ENCODE measurements at regions not wholly inside any gene's neighbourhood (a gene's known extent, or its start where the extent isn't known, plus 50 kb on each side); places are given as distances from the start of the nearest gene placed in this dataset.

- no peaks in the 10 kb centered on the region for H3K27me3 Mint-ChIP-seq (ENCODE audit: low read depth)
- no peaks in the 10 kb centered on the region for H3K9me3 Mint-ChIP-seq
- H3K27ac Mint-ChIP-seq, result no peak overlapping the region
- H3K4me3 Mint-ChIP-seq, result no peak overlapping the region
- no peaks in the 10 kb centered on the region for H3K4me1 Mint-ChIP-seq
- H3K36me3 Mint-ChIP-seq (ENCODE audit: low read depth), result no peaks in the 10 kb centered on the region
- no peak for TF ChIP-seq CTCF (IDR thresholded peaks at IDR 0.05; ENCODE audit: unreplicated experiment in 3 of 3)
Observed at GRCh38 chr15:31523655-31524049, 197.0 kb downstream of the KLF13 start.

- no peak for TF ChIP-seq CTCF (IDR thresholded peaks at IDR 0.05; ENCODE audit: unreplicated experiment in 3 of 3)
- Mint-ChIP-seq H3K27me3 (ENCODE audit: low read depth) (no peaks in the 10 kb centered on the region), H3K9me3 (no peaks in the 10 kb centered on the region), H3K27ac (no peak overlapping the region), H3K36me3 (ENCODE audit: low read depth) (no peaks in the 10 kb centered on the region), H3K4me3 (no peak overlapping the region), H3K4me1 (no peaks in the 10 kb centered on the region)
Observed at GRCh38 chr15:31525185-31525695, 198.6 kb downstream of the KLF13 start.

- no peaks in the 10 kb centered on the region for H3K27me3 Mint-ChIP-seq (ENCODE audit: low read depth)
- H3K27ac Mint-ChIP-seq, result no peak overlapping the region
- H3K36me3 Mint-ChIP-seq (ENCODE audit: low read depth), result no peaks in the 10 kb centered on the region
- no peaks in the 10 kb centered on the region for H3K4me1 Mint-ChIP-seq
- no peak overlapping the region for H3K4me3 Mint-ChIP-seq
- TF ChIP-seq CTCF (IDR thresholded peaks at IDR 0.05; ENCODE audit: unreplicated experiment in 3 of 3), result no peak
- no peaks in the 10 kb centered on the region for H3K9me3 Mint-ChIP-seq
Observed at GRCh38 chr15:31525988-31526665, 199.5 kb downstream of the KLF13 start.

- peaks cover 1% of the 10 kb centered on the region for H3K9me3 Mint-ChIP-seq
- no peak overlapping the region for H3K27ac Mint-ChIP-seq
- no peaks in the 10 kb centered on the region for H3K27me3 Mint-ChIP-seq (ENCODE audit: low read depth)
- no peaks in the 10 kb centered on the region for H3K4me1 Mint-ChIP-seq
- TF ChIP-seq CTCF (IDR thresholded peaks at IDR 0.05; ENCODE audit: unreplicated experiment in 3 of 3), result no peak
- H3K36me3 Mint-ChIP-seq (ENCODE audit: low read depth), result no peaks in the 10 kb centered on the region
- no peak overlapping the region for H3K4me3 Mint-ChIP-seq
Observed at GRCh38 chr15:31526916-31527690, 200.5 kb downstream of the KLF13 start.

- no peaks in the 10 kb centered on the region for H3K4me1 Mint-ChIP-seq
- no peak for TF ChIP-seq CTCF (IDR thresholded peaks at IDR 0.05; ENCODE audit: unreplicated experiment in 3 of 3)
- no peak overlapping the region for H3K4me3 Mint-ChIP-seq
- H3K27me3 Mint-ChIP-seq (ENCODE audit: low read depth), result no peaks in the 10 kb centered on the region
- H3K27ac Mint-ChIP-seq, result no peak overlapping the region
- peaks cover 9% of the 10 kb centered on the region for H3K9me3 Mint-ChIP-seq
- no peaks in the 10 kb centered on the region for H3K36me3 Mint-ChIP-seq (ENCODE audit: low read depth)
Observed at GRCh38 chr15:31528846-31529245, 202.2 kb downstream of the KLF13 start.
